HCT116 (cell line): ENCODE measurements at regions not wholly inside any gene's neighbourhood (a gene's known extent, or its start where the extent isn't known, plus 50 kb on each side); places are given as distances from the start of the nearest gene placed in this dataset.

Source experiments
- CEBPB ChIP-seq: IDR thresholded peaks from 2 replicates; pipeline ENCODE4 v1.6.1; 2012; ENCODE audit warnings: low read depth
- CTCF ChIP-seq, 3 experiments: fragments of 200-600 bp in 1 of 3; sonication (generic) in 1 of 3; IDR thresholded peaks in 2 of 3; conservative IDR thresholded peaks in 1 of 3; 2 replicates each; pipeline ENCODE4 v1.5.1; 2012 to 2017; ENCODE audit warnings: low read depth in 2 of 3, low read length in 2 of 3, antibody characterized with exemption in 1 of 3, borderline replicate concordance in 1 of 3, control low read depth in 1 of 3, mild to moderate bottlenecking in 1 of 3, mixed read lengths in 1 of 3, mixed run types in 1 of 3, moderate library complexity in 1 of 3; ENCODE audit not compliant: insufficient read depth in 1 of 3
- EZH2 ChIP-seq: fragments of 200-600 bp; sonication (generic); IDR thresholded peaks from 2 replicates; pipeline ENCODE4 v1.6.1; 2017; ENCODE audit warnings: antibody characterized with exemption, mixed run types
- EZH2phosphoT487 ChIP-seq: fragments of 200-600 bp; IDR thresholded peaks from 2 replicates; pipeline ENCODE4 v1.6.1; 2018; ENCODE audit warnings: antibody characterized with exemption, borderline replicate concordance
- POLR2AphosphoS5 ChIP-seq: IDR thresholded peaks from 2 replicates; pipeline ENCODE4 v1.6.1; 2011; ENCODE audit warnings: mild to moderate bottlenecking, low read depth, low read length, moderate library complexity

- TF ChIP-seq CTCF (IDR thresholded peaks at IDR 0.05 in 2 of 3, conservative IDR thresholded peaks at IDR 0.05 in 1 of 3; ENCODE audit: borderline replicate concordance in 1 of 3, insufficient read depth in 1 of 3, low read depth in 2 of 3, low read length in 2 of 3) (no peak), EZH2 (no peak), EZH2phosphoT487 (no peak), CEBPB (no peak), POLR2AphosphoS5 (no peak)
Observed at GRCh38 chr21:16580661-16581060, 850.9 kb downstream of the USP25 start.
